ENCODE measurements at regions not wholly inside any gene's neighbourhood (a gene's known extent, or its start where the extent isn't known, plus 50 kb on each side); places are given as distances from the start of the nearest gene placed in this dataset.

- Histone ChIP-seq H3K4me3 (no peak overlapping the region), H3K27ac (peak overlapping the region; percentile 55 to 76), H3K27me3 (no peaks in the 10 kb centered on the region), H3K9me3 (no peaks in the 10 kb centered on the region), H3K4me1 (peaks cover 0 to 19% of the 10 kb centered on the region in 2 donors), H3K36me3 (no peaks in the 10 kb centered on the region)
- intact Hi-C loops (cut with DNase I; ENCODE audit: low total_unique reads): no loop called here
- TF ChIP-seq POLR2A (IDR thresholded peaks at IDR 0.05) (no peak), CTCF (IDR thresholded peaks at IDR 0.05) (no peak)
- no peak for DNase-seq
Measured at GRCh38 chr7:47148536-47149207, 433.2 kb downstream of the TNS3 start.

GRCh38 chr7:47147213-47147631 is 434.7 kb downstream of the TNS3 start:
- Histone ChIP-seq H3K4me1 (peaks cover 0 to 19% of the 10 kb centered on the region in 2 donors), H3K4me3 (no peak overlapping the region), H3K27ac (peak overlapping the region; percentile 55 to 76), H3K9me3 (no peaks in the 10 kb centered on the region), H3K27me3 (no peaks in the 10 kb centered on the region), H3K36me3 (no peaks in the 10 kb centered on the region)
- intact Hi-C loops (cut with DNase I; ENCODE audit: low total_unique reads): no loop called here
- DNase-seq: no peak
- TF ChIP-seq CTCF (IDR thresholded peaks at IDR 0.05) (no peak), POLR2A (IDR thresholded peaks at IDR 0.05) (no peak)

- Histone ChIP-seq H3K36me3 (no peaks in the 10 kb centered on the region), H3K4me3 (no peak overlapping the region), H3K27me3 (no peaks in the 10 kb centered on the region), H3K9me3 (no peaks in the 10 kb centered on the region), H3K4me1 (peaks cover 0 to 19% of the 10 kb centered on the region in 2 donors), H3K27ac (peak overlapping the region; percentile 11 to 37)
- intact Hi-C loops (cut with DNase I; ENCODE audit: low total_unique reads): no loop called here
- no peak for DNase-seq
- TF ChIP-seq POLR2A (IDR thresholded peaks at IDR 0.05) (no peak), CTCF (IDR thresholded peaks at IDR 0.05) (no peak)
Measured at GRCh38 chr7:47145982-47146381, 435.9 kb downstream of the TNS3 start.

GRCh38 chr7:47145186-47145725 is 436.7 kb downstream of the TNS3 start:
- Histone ChIP-seq H3K36me3 (no peaks in the 10 kb centered on the region), H3K9me3 (no peaks in the 10 kb centered on the region), H3K4me3 (no peak overlapping the region), H3K4me1 (peaks cover 0 to 19% of the 10 kb centered on the region in 2 donors), H3K27ac (peak overlapping the region; percentile 11 to 37), H3K27me3 (no peaks in the 10 kb centered on the region)
- intact Hi-C loops (cut with DNase I; ENCODE audit: low total_unique reads): no loop called here
- TF ChIP-seq POLR2A (IDR thresholded peaks at IDR 0.05): no peak
- TF ChIP-seq CTCF (IDR thresholded peaks at IDR 0.05): no peak
- no peak for DNase-seq

- no peak overlapping the region for H3K27ac ChIP-seq
Measured at GRCh38 chr7:47143339-47143738, 438.6 kb downstream of the TNS3 start.

More at GRCh38 chr7:47143339-47143738, 438.6 kb downstream of the TNS3 start:
- Histone ChIP-seq H3K4me1 (peaks cover 0 to 19% of the 10 kb centered on the region in 2 donors), H3K9me3 (no peaks in the 10 kb centered on the region), H3K4me3 (no peak overlapping the region), H3K27me3 (no peaks in the 10 kb centered on the region), H3K36me3 (no peaks in the 10 kb centered on the region)
- intact Hi-C loops (cut with DNase I; ENCODE audit: low total_unique reads): no loop called here
- no peak for TF ChIP-seq POLR2A (IDR thresholded peaks at IDR 0.05)
- no peak for TF ChIP-seq CTCF (IDR thresholded peaks at IDR 0.05)
- DNase-seq: no peak
